Neural cell (in vitro differentiated cells): ENCODE measurements at regions not wholly inside any gene's neighbourhood (a gene's known extent, or its start where the extent isn't known, plus 50 kb on each side); places are given as distances from the start of the nearest gene placed in this dataset.

ENCODE experiments used
- H2AFZ ChIP-seq: fragments of 200-600, 300-800 bp; sonication (generic), shearing (Covaris generic); 2 replicates; pipeline ENCODE4 v1.6.0; 2014; ENCODE audit warnings: low read depth, mild to moderate bottlenecking, antibody characterized with exemption, low read length, moderate library complexity
- H3F3A ChIP-seq: fragments of 200-600 bp; shearing (Covaris generic); 2 replicates; pipeline ENCODE4 v1.6.1; 2016; ENCODE audit warnings: mild to moderate bottlenecking, moderate library complexity, mixed read lengths, antibody characterized with exemption, low read length; ENCODE audit not compliant: insufficient read depth, poor library complexity, severe bottlenecking
- H3K27ac ChIP-seq: fragments of 200-600, 300-800 bp; sonication (generic), shearing (Covaris generic); 2 replicates; pipeline ENCODE4 v1.5.1; 2014; ENCODE audit warnings: mild to moderate bottlenecking, low read length, moderate library complexity
- H3K27me3 ChIP-seq: fragments of 300-800, 200-600 bp; sonication (generic), shearing (Covaris generic); 2 replicates; pipeline ENCODE4 v1.6.0; 2014; ENCODE audit warnings: mild to moderate bottlenecking, low read depth, low read length, moderate library complexity; ENCODE audit not compliant: insufficient read depth
- H3K36me3 ChIP-seq: fragments of 300-800, 200-600 bp; sonication (generic), shearing (Covaris generic); 2 replicates; pipeline ENCODE4 v1.5.1; 2014; ENCODE audit warnings: mild to moderate bottlenecking, antibody characterized with exemption, low read length, moderate library complexity; ENCODE audit not compliant: insufficient read depth
- H3K4me2 ChIP-seq: fragments of 300-800, 200-600 bp; sonication (generic), shearing (Covaris generic); 2 replicates; pipeline ENCODE4 v1.6.0; 2014; ENCODE audit warnings: mild to moderate bottlenecking, low read length
- H3K4me3 ChIP-seq: fragments of 300-800, 200-600 bp; sonication (generic), shearing (Covaris generic); 2 replicates; pipeline ENCODE4 v1.5.1; 2014; ENCODE audit warnings: mild to moderate bottlenecking, low read length, moderate library complexity
- H3K79me2 ChIP-seq: fragments of 200-600 bp; shearing (Covaris generic); replicated peaks from 2 replicates; pipeline ENCODE4 v1.6.0; 2014; ENCODE audit warnings: mild to moderate bottlenecking, low read length, moderate library complexity; ENCODE audit not compliant: insufficient read depth
- H3K9ac ChIP-seq: fragments of 300-800, 200-600 bp; sonication (generic), shearing (Covaris generic); 2 replicates; pipeline ENCODE4 v1.6.1; 2016; ENCODE audit warnings: mild to moderate bottlenecking, low read length, mixed read lengths
- H3K9me2 ChIP-seq: fragments of 200-600 bp; shearing (Covaris generic); 2 replicates; pipeline ENCODE4 v1.6.1; 2016; ENCODE audit warnings: mild to moderate bottlenecking, low read length, mixed read lengths; ENCODE audit not compliant: insufficient read depth
- H3K9me3 ChIP-seq: fragments of 200-600, 300-800 bp; sonication (generic), shearing (Covaris generic); 2 replicates; pipeline ENCODE4 v1.6.1; 2016; ENCODE audit warnings: mild to moderate bottlenecking, mixed run types, low read length, moderate library complexity, mixed read lengths
- H4K20me1 ChIP-seq: fragments of 200-600 bp; shearing (Covaris generic); 2 replicates; pipeline ENCODE4 v1.6.1; 2016; ENCODE audit warnings: mild to moderate bottlenecking, mixed run types; ENCODE audit not compliant: insufficient read depth
- EP300 ChIP-seq: fragments of 450-650 bp; conservative IDR thresholded peaks from 2 replicates; pipeline ENCODE4 v1.6.1; 2014; ENCODE audit warnings: antibody characterized with exemption, mild to moderate bottlenecking, moderate library complexity; ENCODE audit not compliant: poor library complexity, severe bottlenecking
- EZH2 ChIP-seq: fragments of 200-600, 300-800 bp; shearing (Covaris generic), sonication (generic); IDR thresholded peaks from 2 replicates; pipeline ENCODE4 v1.6.1; 2014; ENCODE audit warnings: antibody characterized with exemption, low read length, borderline replicate concordance, mild to moderate bottlenecking; ENCODE audit not compliant: insufficient read depth, poor library complexity, severe bottlenecking
- MXI1 ChIP-seq: fragments of 450-650 bp; conservative IDR thresholded peaks from 2 replicates; pipeline ENCODE4 v1.6.1; 2014; ENCODE audit warnings: antibody characterized with exemption, mild to moderate bottlenecking; ENCODE audit not compliant: poor library complexity, severe bottlenecking
- POLR2AphosphoS5 ChIP-seq: IDR thresholded peaks from 2 replicates; pipeline ENCODE4 v1.6.1; 2012
- RAD21 ChIP-seq: fragments of 450-650 bp; conservative IDR thresholded peaks from 2 replicates; pipeline ENCODE4 v1.6.1; 2014; ENCODE audit warnings: antibody characterized with exemption, mild to moderate bottlenecking, moderate library complexity
- SMC3 ChIP-seq: fragments of 450-650 bp; conservative IDR thresholded peaks from 2 replicates; pipeline ENCODE4 v1.6.1; 2014; ENCODE audit warnings: antibody characterized with exemption, mild to moderate bottlenecking, moderate library complexity; ENCODE audit not compliant: poor library complexity
- TAF1 ChIP-seq: IDR thresholded peaks from 2 replicates; pipeline ENCODE4 v1.6.1; 2012; ENCODE audit warnings: low read depth
- TF ChIP-seq, protein P1 (sequence below): IDR thresholded peaks from 2 replicates; pipeline ENCODE4 v1.6.1; 2012; ENCODE audit warnings: borderline replicate concordance
- TF ChIP-seq, protein P2 (sequence below): fragments of 450-650 bp; IDR thresholded peaks from 2 replicates; pipeline ENCODE4 v1.5.1; 2014; ENCODE audit warnings: antibody characterized with exemption, mild to moderate bottlenecking, moderate library complexity; ENCODE audit not compliant: poor library complexity, severe bottlenecking

DNA sequence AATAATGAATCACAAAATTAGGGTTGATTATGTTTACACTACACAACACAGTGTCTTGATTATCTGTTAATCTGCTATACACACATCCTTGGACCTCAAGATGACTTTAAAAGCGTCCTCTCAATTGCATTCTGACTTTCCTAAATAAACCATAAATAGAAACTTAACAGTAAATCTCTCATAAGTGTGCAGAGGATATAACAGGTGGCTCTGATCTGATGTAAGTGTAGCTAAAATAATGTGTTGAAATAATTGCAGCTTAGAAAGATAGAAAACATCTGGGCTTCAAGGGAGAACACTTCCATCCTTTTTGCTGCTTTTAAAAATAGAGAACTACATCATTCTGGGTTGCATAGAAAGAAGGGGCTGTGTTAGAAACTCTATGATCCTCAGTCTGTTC is 78.4 kb upstream of the EFEMP1 start:
- Histone ChIP-seq H3F3A (no peaks in the 10 kb centered on the region), H3K27ac (no peak overlapping the region), H3K9me3 (no peaks in the 10 kb centered on the region), H2AFZ (no peak overlapping the region), H3K9ac (no peak overlapping the region), H3K9me2 (no peaks in the 10 kb centered on the region), H3K27me3 (no peaks in the 10 kb centered on the region), H3K36me3 (no peaks in the 10 kb centered on the region), H3K4me2 (no peak overlapping the region), H3K79me2 (peaks cover 6% of the 10 kb centered on the region), H4K20me1 (no peaks in the 10 kb centered on the region), H3K4me3 (no peak overlapping the region)
- TF ChIP-seq RAD21, result no peak
- TF ChIP-seq, protein P1, sequence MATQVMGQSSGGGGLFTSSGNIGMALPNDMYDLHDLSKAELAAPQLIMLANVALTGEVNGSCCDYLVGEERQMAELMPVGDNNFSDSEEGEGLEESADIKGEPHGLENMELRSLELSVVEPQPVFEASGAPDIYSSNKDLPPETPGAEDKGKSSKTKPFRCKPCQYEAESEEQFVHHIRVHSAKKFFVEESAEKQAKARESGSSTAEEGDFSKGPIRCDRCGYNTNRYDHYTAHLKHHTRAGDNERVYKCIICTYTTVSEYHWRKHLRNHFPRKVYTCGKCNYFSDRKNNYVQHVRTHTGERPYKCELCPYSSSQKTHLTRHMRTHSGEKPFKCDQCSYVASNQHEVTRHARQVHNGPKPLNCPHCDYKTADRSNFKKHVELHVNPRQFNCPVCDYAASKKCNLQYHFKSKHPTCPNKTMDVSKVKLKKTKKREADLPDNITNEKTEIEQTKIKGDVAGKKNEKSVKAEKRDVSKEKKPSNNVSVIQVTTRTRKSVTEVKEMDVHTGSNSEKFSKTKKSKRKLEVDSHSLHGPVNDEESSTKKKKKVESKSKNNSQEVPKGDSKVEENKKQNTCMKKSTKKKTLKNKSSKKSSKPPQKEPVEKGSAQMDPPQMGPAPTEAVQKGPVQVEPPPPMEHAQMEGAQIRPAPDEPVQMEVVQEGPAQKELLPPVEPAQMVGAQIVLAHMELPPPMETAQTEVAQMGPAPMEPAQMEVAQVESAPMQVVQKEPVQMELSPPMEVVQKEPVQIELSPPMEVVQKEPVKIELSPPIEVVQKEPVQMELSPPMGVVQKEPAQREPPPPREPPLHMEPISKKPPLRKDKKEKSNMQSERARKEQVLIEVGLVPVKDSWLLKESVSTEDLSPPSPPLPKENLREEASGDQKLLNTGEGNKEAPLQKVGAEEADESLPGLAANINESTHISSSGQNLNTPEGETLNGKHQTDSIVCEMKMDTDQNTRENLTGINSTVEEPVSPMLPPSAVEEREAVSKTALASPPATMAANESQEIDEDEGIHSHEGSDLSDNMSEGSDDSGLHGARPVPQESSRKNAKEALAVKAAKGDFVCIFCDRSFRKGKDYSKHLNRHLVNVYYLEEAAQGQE, result no peak
- TF ChIP-seq EP300, result no peak
- TF ChIP-seq MXI1, result no peak
- TF ChIP-seq, protein P2, sequence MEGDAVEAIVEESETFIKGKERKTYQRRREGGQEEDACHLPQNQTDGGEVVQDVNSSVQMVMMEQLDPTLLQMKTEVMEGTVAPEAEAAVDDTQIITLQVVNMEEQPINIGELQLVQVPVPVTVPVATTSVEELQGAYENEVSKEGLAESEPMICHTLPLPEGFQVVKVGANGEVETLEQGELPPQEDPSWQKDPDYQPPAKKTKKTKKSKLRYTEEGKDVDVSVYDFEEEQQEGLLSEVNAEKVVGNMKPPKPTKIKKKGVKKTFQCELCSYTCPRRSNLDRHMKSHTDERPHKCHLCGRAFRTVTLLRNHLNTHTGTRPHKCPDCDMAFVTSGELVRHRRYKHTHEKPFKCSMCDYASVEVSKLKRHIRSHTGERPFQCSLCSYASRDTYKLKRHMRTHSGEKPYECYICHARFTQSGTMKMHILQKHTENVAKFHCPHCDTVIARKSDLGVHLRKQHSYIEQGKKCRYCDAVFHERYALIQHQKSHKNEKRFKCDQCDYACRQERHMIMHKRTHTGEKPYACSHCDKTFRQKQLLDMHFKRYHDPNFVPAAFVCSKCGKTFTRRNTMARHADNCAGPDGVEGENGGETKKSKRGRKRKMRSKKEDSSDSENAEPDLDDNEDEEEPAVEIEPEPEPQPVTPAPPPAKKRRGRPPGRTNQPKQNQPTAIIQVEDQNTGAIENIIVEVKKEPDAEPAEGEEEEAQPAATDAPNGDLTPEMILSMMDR, result no peak
- no peak for TF ChIP-seq EZH2
- no peak for TF ChIP-seq TAF1
- no peak for TF ChIP-seq SMC3
- no peak for TF ChIP-seq POLR2AphosphoS5

DNA sequence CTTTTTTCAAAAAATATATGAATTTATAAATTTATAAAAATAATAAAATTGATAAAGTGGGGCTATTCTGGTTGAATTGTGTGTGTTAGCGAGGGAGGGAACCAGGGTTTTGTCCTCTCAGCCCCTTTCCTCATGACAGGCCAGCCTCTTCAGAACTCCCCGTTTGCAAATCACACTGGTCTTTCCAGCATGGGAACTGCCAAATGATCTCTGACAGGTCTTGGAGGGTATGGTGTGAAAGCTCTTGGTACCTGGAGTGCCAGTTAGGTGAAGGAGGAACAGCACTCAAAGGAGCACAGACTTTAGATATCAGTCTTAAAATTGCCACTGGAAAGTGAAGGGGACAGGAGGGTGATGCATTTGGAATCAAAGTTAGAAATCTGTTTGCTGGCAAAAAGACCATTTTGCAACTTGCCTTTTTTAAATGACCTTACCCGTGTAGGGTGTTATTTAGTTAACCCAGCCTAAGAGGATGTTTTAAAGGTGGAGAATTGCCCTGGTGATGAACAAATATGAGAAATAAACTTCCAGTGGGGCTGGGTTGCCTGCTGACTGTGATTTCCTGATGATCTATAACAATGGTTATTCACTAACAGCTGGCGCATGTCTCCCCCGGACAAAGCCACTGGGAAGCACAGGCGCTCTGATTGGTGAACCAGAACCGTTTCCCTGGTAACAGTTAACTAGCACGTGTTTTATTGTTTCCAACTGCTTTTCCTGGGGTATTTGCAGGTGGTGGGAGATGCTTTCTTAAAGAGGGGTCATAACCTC is 85.3 kb upstream of the EFEMP1 start:
- Histone ChIP-seq H2AFZ (peak overlapping the region; percentile 35), H3K36me3 (no peaks in the 10 kb centered on the region), H3K27ac (peak overlapping the region; percentile 85)

More for the DNA sequence above, 85.3 kb upstream of the EFEMP1 start:
- Histone ChIP-seq H3F3A (peaks cover 4% of the 10 kb centered on the region), H3K9me2 (no peaks in the 10 kb centered on the region), H3K9ac (peak overlapping the region; percentile 66), H3K9me3 (no peaks in the 10 kb centered on the region), H3K79me2 (peaks cover 27% of the 10 kb centered on the region), H4K20me1 (no peaks in the 10 kb centered on the region), H3K4me3 (peak overlapping the region; percentile 61), H3K27me3 (no peaks in the 10 kb centered on the region), H3K4me2 (peak overlapping the region; percentile 93)
- no peak for TF ChIP-seq RAD21
- TF ChIP-seq, protein P2, result no peak
- TF ChIP-seq, protein P1, result no peak
- no peak for TF ChIP-seq SMC3
- TF ChIP-seq MXI1, result peak; percentile 93
- no peak for TF ChIP-seq TAF1
- TF ChIP-seq EP300, result peak; percentile 51
- TF ChIP-seq POLR2AphosphoS5, result peak; percentile 63
